ENCODE measurements at regions not wholly inside any gene's neighbourhood (a gene's known extent, or its start where the extent isn't known, plus 50 kb on each side); places are given as distances from the start of the nearest gene placed in this dataset.

- no peak for TF ChIP-seq CTCF (IDR thresholded peaks at IDR 0.05)
- no peak for TF ChIP-seq EZH2 (IDR thresholded peaks at IDR 0.05; ENCODE audit: borderline replicate concordance, insufficient read depth, low read depth, low read length, poor library complexity, severe bottlenecking)
Measured at GRCh38 chr6:21527731-21528130, 65.8 kb upstream of the SOX4 start.

All from B cell (primary cell).